Endothelial cell (in vitro differentiated cells): ENCODE measurements at regions not wholly inside any gene's neighbourhood (a gene's known extent, or its start where the extent isn't known, plus 50 kb on each side); places are given as distances from the start of the nearest gene placed in this dataset.

Source experiments
- DNase-seq: peaks from one replicate; pipeline ENCODE4 v3.0.0; 2021; ENCODE audit warnings: low spot score
- H3K27ac Mint-ChIP-seq: one replicate; pipeline ENCODE4 v1.8.0; 2021; ENCODE audit warnings: mixed read lengths, inconsistent platforms; ENCODE audit not compliant: unreplicated experiment
- H3K27me3 Mint-ChIP-seq: one replicate; pipeline ENCODE4 v1.8.0; 2021; ENCODE audit warnings: mild to moderate bottlenecking, moderate library complexity, mixed read lengths, inconsistent platforms; ENCODE audit not compliant: unreplicated experiment
- H3K36me3 Mint-ChIP-seq: one replicate; pipeline ENCODE4 v1.8.0; 2021; ENCODE audit warnings: mild to moderate bottlenecking, low read depth, mixed read lengths, inconsistent platforms; ENCODE audit not compliant: unreplicated experiment
- H3K4me1 Mint-ChIP-seq: one replicate; pipeline ENCODE4 v1.8.0; 2021; ENCODE audit warnings: mild to moderate bottlenecking, mixed read lengths, inconsistent platforms; ENCODE audit not compliant: unreplicated experiment
- H3K4me3 Mint-ChIP-seq: one replicate; pipeline ENCODE4 v1.8.0; 2021; ENCODE audit warnings: mild to moderate bottlenecking, mixed read lengths, inconsistent platforms; ENCODE audit not compliant: unreplicated experiment
- H3K9me3 Mint-ChIP-seq: one replicate; pipeline ENCODE4 v1.8.0; 2021; ENCODE audit warnings: mixed read lengths, inconsistent platforms; ENCODE audit not compliant: unreplicated experiment
- TF ChIP-seq, protein P1 (sequence below): fragments of 200-600 bp; sonication (generic); IDR thresholded peaks from one replicate; pipeline ENCODE4 v1.5.0; 2021; ENCODE audit warnings: antibody characterized with exemption; ENCODE audit not compliant: unreplicated experiment

DNA sequence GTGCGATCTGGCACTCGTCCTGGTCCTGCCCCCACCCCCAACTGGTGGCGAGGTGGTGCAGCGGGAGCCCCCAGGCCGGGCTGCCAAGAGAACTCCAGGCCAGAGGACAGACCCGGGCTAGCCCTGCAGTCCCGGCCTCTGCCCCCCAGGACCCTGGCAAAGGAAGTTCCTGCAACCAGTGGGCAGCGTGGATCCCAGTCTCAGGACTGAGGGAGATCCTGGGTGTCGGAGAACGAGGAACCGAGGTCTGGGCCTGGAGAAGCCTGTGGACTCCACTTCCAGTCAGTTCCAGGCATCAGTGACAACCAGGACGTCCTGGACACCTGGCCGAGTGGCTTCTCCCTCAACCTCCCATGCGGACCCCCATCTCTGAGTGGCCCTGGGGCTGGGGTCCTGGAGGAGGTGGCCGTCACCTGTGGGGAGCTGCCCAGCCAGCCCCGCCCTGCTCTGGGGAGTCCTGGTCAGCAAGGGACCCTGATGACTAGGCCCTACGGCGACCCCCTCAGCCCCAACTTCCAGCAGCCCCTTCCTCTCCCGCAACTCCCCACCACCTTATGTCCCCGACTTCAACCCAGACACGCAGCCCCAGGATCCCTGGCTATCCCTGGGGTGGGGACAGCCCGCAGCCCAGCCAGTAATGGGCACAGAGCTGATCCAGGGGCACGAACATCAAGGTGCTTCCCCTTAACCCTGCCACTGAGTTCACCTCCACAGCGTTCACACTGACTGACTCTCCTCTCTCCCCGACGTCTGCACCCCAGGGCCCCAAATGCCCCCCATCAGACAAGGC lies 53.7 kb upstream of the NKX1-1 start:
- TF ChIP-seq, protein P1, sequence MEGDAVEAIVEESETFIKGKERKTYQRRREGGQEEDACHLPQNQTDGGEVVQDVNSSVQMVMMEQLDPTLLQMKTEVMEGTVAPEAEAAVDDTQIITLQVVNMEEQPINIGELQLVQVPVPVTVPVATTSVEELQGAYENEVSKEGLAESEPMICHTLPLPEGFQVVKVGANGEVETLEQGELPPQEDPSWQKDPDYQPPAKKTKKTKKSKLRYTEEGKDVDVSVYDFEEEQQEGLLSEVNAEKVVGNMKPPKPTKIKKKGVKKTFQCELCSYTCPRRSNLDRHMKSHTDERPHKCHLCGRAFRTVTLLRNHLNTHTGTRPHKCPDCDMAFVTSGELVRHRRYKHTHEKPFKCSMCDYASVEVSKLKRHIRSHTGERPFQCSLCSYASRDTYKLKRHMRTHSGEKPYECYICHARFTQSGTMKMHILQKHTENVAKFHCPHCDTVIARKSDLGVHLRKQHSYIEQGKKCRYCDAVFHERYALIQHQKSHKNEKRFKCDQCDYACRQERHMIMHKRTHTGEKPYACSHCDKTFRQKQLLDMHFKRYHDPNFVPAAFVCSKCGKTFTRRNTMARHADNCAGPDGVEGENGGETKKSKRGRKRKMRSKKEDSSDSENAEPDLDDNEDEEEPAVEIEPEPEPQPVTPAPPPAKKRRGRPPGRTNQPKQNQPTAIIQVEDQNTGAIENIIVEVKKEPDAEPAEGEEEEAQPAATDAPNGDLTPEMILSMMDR: no peak
- Mint-ChIP-seq H3K4me1 (no peaks in the 10 kb centered on the region), H3K9me3 (no peaks in the 10 kb centered on the region), H3K27ac (no peak overlapping the region), H3K4me3 (no peak overlapping the region), H3K36me3 (no peaks in the 10 kb centered on the region), H3K27me3 (peaks cover 6% of the 10 kb centered on the region)
- DNase-seq: peak; percentile 4

DNA sequence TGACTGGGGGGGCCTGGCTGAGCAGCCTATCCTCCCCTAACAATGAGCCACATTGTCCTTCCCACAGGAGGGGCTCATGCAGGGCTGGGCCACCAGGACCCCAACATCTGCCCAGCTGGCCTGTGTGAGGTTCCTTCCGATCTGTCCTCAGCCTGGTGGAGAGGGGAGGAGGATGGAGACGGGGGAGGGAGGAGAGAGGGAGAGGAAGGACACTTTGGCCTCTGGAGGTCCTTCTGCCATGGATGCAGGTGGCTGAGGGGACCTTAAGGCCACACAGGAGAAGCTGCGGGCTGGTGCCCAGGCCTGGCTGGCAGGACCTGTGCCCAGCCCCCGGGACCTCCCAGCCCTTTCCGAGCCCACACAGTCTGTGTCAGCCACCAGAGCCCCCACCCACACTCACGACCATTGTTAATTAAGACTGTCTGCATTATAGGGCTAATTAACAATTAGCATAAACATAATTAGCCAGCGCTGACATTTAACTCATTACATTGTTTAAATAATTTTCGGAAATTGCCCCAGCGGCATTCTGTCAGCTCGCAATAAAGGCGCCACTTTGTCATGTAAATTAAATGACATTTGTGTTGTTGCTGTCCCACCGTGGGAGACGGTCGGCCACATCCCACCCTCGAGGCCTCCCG lies 53.0 kb upstream of the NKX1-1 start:
- Mint-ChIP-seq H3K4me1 (no peaks in the 10 kb centered on the region), H3K9me3 (no peaks in the 10 kb centered on the region), H3K27me3 (peaks cover 6% of the 10 kb centered on the region), H3K36me3 (no peaks in the 10 kb centered on the region), H3K4me3 (no peak overlapping the region), H3K27ac (no peak overlapping the region)
- TF ChIP-seq, protein P1: no peak
- DNase-seq: no peak

GRCh38 chr4:1458581-1458980 lies 52.3 kb upstream of the NKX1-1 start:
- H3K4me3 Mint-ChIP-seq: no peak overlapping the region
- no peaks in the 10 kb centered on the region for H3K4me1 Mint-ChIP-seq
- DNase-seq: no peak
- H3K9me3 Mint-ChIP-seq: peaks cover 5% of the 10 kb centered on the region
- peaks cover 8% of the 10 kb centered on the region for H3K27me3 Mint-ChIP-seq
- no peak overlapping the region for H3K27ac Mint-ChIP-seq
- TF ChIP-seq, protein P1: no peak
- peaks cover 5% of the 10 kb centered on the region for H3K36me3 Mint-ChIP-seq
